K562 (cell line): ENCODE measurements at regions not wholly inside any gene's neighbourhood (a gene's known extent, or its start where the extent isn't known, plus 50 kb on each side); places are given as distances from the start of the nearest gene placed in this dataset.
A peak's percentile ranks its signal among the peaks of the same experiment; 100 is the strongest.

Source experiments
- ATAC-seq: fragments of 200-7000 bp; cut with Tn5 transposase; 3 replicates; pipeline ENCODE4 v1.9.1; 2020; ENCODE audit warnings: moderate library complexity
- BruUV-seq: library from RNA; stranded (reverse); fragments of 400-500 nt; replicated peaks from 2 replicates; lab custom pipeline; 2021; lab: Mats Ljungman, UMichigan
- CTCF ChIA-PET: fragments of 300-600 bp; formaldehyde crosslinking; extraction: SDS; loops from one replicate; lab custom pipeline; 2021; ENCODE audit warnings: low intra/inter-chr PET ratio; lab: Yijun Ruan, JAX
- POLR2A ChIA-PET: fragments of 300-600, 350-650 bp; sonication (Branson Sonifier 250); formaldehyde crosslinking; extraction: SDS; loops from one replicate; lab custom pipeline; 2021; ENCODE audit warnings: antibody characterized with exemption, inconsistent platforms; lab: Yijun Ruan, JAX
- DNase-seq, 4 experiments: peaks; one replicate each; pipeline versions ENCODE4 v3.0.0 to v3.0.0-alpha.2; 2011 to 2018; ENCODE audit warnings: low spot score in 3 of 4, mixed read lengths in 3 of 4; ENCODE audit errors: extremely low read depth in 1 of 4
- FAIRE-seq: peaks from 2 replicates; lab custom pipeline; 2011; peaks lifted over from hg19 to GRCh38; lab: Jason Lieb, UNC
- H2AFZ ChIP-seq: 2 replicates; pipeline ENCODE4 v1.6.0; 2011; ENCODE audit warnings: low read depth, low read length, control low read depth, inconsistent platforms
- H3K27ac ChIP-seq: fragments of 200-600 bp; 3 replicates; pipeline ENCODE4 v1.8.0; 2011; ENCODE audit warnings: low read depth, mild to moderate bottlenecking, control low read depth, inconsistent platforms, low read length, moderate library complexity, mixed read lengths; ENCODE audit errors: extremely low read depth
- H3K27me3 ChIP-seq, 2 experiments: fragments of 300-600 bp in 1 of 2; 2 replicates in 1 of 2; 3 replicates in 1 of 2; pipeline versions ENCODE4 v1.6.0 to v1.8.0; 2011; ENCODE audit warnings: inconsistent platforms in 2 of 2, low read length in 2 of 2, mild to moderate bottlenecking in 1 of 2, mixed read lengths in 1 of 2, moderate library complexity in 1 of 2; ENCODE audit not compliant: control insufficient read depth in 2 of 2, insufficient read depth in 2 of 2
- H3K36me3 ChIP-seq: fragments of 300-600 bp; 3 replicates; pipeline ENCODE4 v1.8.0; 2011; ENCODE audit warnings: mild to moderate bottlenecking, low read length, inconsistent platforms; ENCODE audit not compliant: control insufficient read depth, insufficient read depth
- H3K4me1 ChIP-seq, 2 experiments: fragments of 200-600 bp in 1 of 2; replicated peaks in 1 of 2; 2 replicates in 1 of 2; 3 replicates in 1 of 2; pipeline versions ENCODE4 v1.5.1 to v1.8.0; 2011; ENCODE audit warnings: inconsistent platforms in 2 of 2, low read length in 2 of 2, mild to moderate bottlenecking in 1 of 2, mixed read lengths in 1 of 2, moderate library complexity in 1 of 2; ENCODE audit not compliant: control insufficient read depth in 2 of 2, insufficient read depth in 2 of 2
- H3K4me2 ChIP-seq: 2 replicates; pipeline ENCODE4 v1.6.1; 2011; ENCODE audit warnings: low read length, control low read depth, inconsistent platforms, mixed read lengths; ENCODE audit not compliant: insufficient read depth
- H3K4me3 ChIP-seq: fragments of 200-600 bp; sonication (generic), shearing (Covaris generic); 2 replicates; pipeline ENCODE4 v1.5.1; 2016; ENCODE audit warnings: control low read depth, inconsistent platforms
- H3K79me2 ChIP-seq: fragments of 200-600 bp; 3 replicates; pipeline ENCODE4 v1.8.0; 2011; ENCODE audit warnings: low read length, inconsistent platforms; ENCODE audit not compliant: control insufficient read depth, insufficient read depth
- H3K9ac ChIP-seq, 2 experiments: 2 replicates each; pipeline versions ENCODE4 v1.6.0 to v1.6.1; 2011; ENCODE audit warnings: low read depth in 2 of 2, low read length in 2 of 2, control low read depth in 1 of 2, inconsistent platforms in 1 of 2, mild to moderate bottlenecking in 1 of 2, mixed read lengths in 1 of 2; ENCODE audit not compliant: insufficient read depth in 1 of 2
- H3K9me1 ChIP-seq: one replicate; pipeline ENCODE4 v1.6.0; 2011; ENCODE audit warnings: inconsistent platforms, mild to moderate bottlenecking, low read length, moderate library complexity; ENCODE audit not compliant: control insufficient read depth, insufficient read depth
- H3K9me3 ChIP-seq: replicated peaks from 2 replicates; pipeline ENCODE4 v1.5.1; 2011; ENCODE audit warnings: low read depth, low read length, inconsistent platforms; ENCODE audit not compliant: control insufficient read depth, insufficient read depth
- H4K20me1 ChIP-seq: replicated peaks from 2 replicates; pipeline ENCODE4 v1.6.1; 2011; ENCODE audit warnings: low read length, inconsistent platforms, mixed read lengths; ENCODE audit not compliant: control insufficient read depth, insufficient read depth
- CREBBP ChIP-seq: IDR thresholded peaks from one replicate; pipeline ENCODE4 v1.6.1; 2012; ENCODE audit warnings: low read depth, mild to moderate bottlenecking, control low read depth, inconsistent platforms, low read length
- DDX20 ChIP-seq: fragments of 450-650 bp; IDR thresholded peaks from 2 replicates; pipeline ENCODE4 v1.6.1; 2016; ENCODE audit warnings: missing genetic modification characterization, low read depth, mild to moderate bottlenecking, missing compliant biosample characterization, moderate library complexity
- ELF4 ChIP-seq: fragments of 450-650 bp; formaldehyde crosslinking; IDR thresholded peaks from 2 replicates; pipeline ENCODE4 v1.4.0; 2022; ENCODE audit warnings: missing genetic modification characterization
- KDM2B ChIP-seq: fragments of 250-450 bp; sonication (Bioruptor Pico); IDR thresholded peaks from 2 replicates; pipeline ENCODE4 v1.8.0; 2021; ENCODE audit warnings: mild to moderate bottlenecking, moderate library complexity
- MAFK ChIP-seq: IDR thresholded peaks from 2 replicates; pipeline ENCODE4 v1.6.1; 2011; ENCODE audit warnings: low read length, improper control_type of control experiment
- MXI1 ChIP-seq: IDR thresholded peaks from 2 replicates; pipeline ENCODE4 v1.6.1; 2011; ENCODE audit warnings: low read depth, mild to moderate bottlenecking, improper control_type of control experiment, low read length
- NFE2L1 ChIP-seq: fragments of 450-650 bp; IDR thresholded peaks from 2 replicates; pipeline ENCODE4 v1.6.1; 2016; ENCODE audit warnings: missing genetic modification characterization, low read depth, mild to moderate bottlenecking, missing compliant biosample characterization, moderate library complexity, borderline replicate concordance
- NUFIP1 ChIP-seq: fragments of 450-650 bp; IDR thresholded peaks from 2 replicates; pipeline ENCODE4 v1.6.1; 2018; ENCODE audit not compliant: partially characterized antibody
- PRMT5 ChIP-seq: sonication (generic); formaldehyde crosslinking; IDR thresholded peaks from 2 replicates; pipeline ENCODE4 v1.5.0; 2020; ENCODE audit warnings: missing genetic modification reagents
- RCOR1 ChIP-seq, 2 experiments: IDR thresholded peaks; 2 replicates each; pipeline ENCODE4 v1.6.1; 2012; ENCODE audit warnings: low read depth in 2 of 2, low read length in 2 of 2, borderline replicate concordance in 1 of 2, improper control_type of control experiment in 1 of 2
- SOX6 ChIP-seq: fragments of 450-650 bp; IDR thresholded peaks from 2 replicates; pipeline ENCODE4 v1.6.1; 2014; ENCODE audit warnings: mild to moderate bottlenecking
- TCFL5 ChIP-seq: fragments of 250-450 bp; sonication (Bioruptor Pico); conservative IDR thresholded peaks from 2 replicates; pipeline ENCODE4 v1.6.1; 2021; ENCODE audit warnings: mild to moderate bottlenecking, moderate library complexity, matching md5 sums
- ZNF280A ChIP-seq: fragments of 450-650 bp; IDR thresholded peaks from 2 replicates; pipeline ENCODE4 v1.6.1; 2018; ENCODE audit warnings: mild to moderate bottlenecking, low read depth; ENCODE audit not compliant: partially characterized antibody
- ZNF444 ChIP-seq: fragments of 250-450 bp; sonication (Bioruptor Pico); IDR thresholded peaks from 2 replicates; pipeline ENCODE4 v1.4.0; 2020; ENCODE audit warnings: mild to moderate bottlenecking, moderate library complexity
- ZNF639 ChIP-seq, 2 experiments: fragments of 200-800 bp in 1 of 2; sonication (Bioruptor generic) in 1 of 2; sonication (generic) in 1 of 2; formaldehyde crosslinking in 1 of 2; IDR thresholded peaks in 1 of 2; conservative IDR thresholded peaks in 1 of 2; 2 replicates each; pipeline versions ENCODE4 v1.5.0 to v1.6.1; 2016 to 2020; ENCODE audit warnings: missing compliant biosample characterization in 1 of 2, missing genetic modification characterization in 1 of 2, missing genetic modification reagents in 1 of 2
- ZNF695 ChIP-seq: fragments of 450-650 bp; formaldehyde crosslinking; IDR thresholded peaks from 2 replicates; pipeline ENCODE4 v1.4.0; 2020; ENCODE audit warnings: mild to moderate bottlenecking, moderate library complexity
- ZNF785 ChIP-seq: fragments of 250-450 bp; sonication (Bioruptor Pico); IDR thresholded peaks from 2 replicates; pipeline ENCODE4 v1.4.0; 2020; ENCODE audit warnings: mild to moderate bottlenecking
- WGBS: fragments of 100-300 bp; shearing (Covaris generic); methylation state at CpG from one replicate; pipeline ENCODE4 v1.1.6; 2016; ENCODE audit warnings: low coverage, mixed read lengths; ENCODE audit not compliant: insufficient coverage; ENCODE audit errors: missing lambda C conversion rate; 5-methylcytosine and 5-hydroxymethylcytosine counted together
- in situ Hi-C: fragments of 300-500 bp; cut with MboI; formaldehyde crosslinking; loops from 4 replicates; pipeline ENCODE4 v1.15.0; 2018; ENCODE audit warnings: inconsistent platforms, mixed read lengths
- intact Hi-C: fragments of 100-400 bp; cut with micrococcal nuclease; formaldehyde crosslinking; loops from 2 replicates; pipeline ENCODE4 v1.14.2; 2022

GRCh38 chr6:11392778-11393507 is 144.6 kb upstream of the TMEM170B start:
- H3K27me3 ChIP-seq, result no peaks in the 10 kb centered on the region; a peak in 1 of 5 replicates
- ChIA-PET POLR2A (interaction anchor here (0.6 to 1.2 kb wide), 2 partner anchors 13 to 174 kb away, joined by 3 read pairs; no protein-coding TSS in a partner anchor), CTCF (no interaction called here)
- H3K9me1 ChIP-seq, result no peaks in the 10 kb centered on the region
- H3K9ac ChIP-seq, result no peak overlapping the region
- 2% methylated on average over 11 of the region's 11 CpGs for WGBS
- peak overlapping the region; percentile 14; the same call in 1 of the 3 replicates for H3K27ac ChIP-seq
- H3K9me3 ChIP-seq, result no peaks in the 10 kb centered on the region
- peak overlapping the region; percentile 47 for H2AFZ ChIP-seq
- in situ Hi-C loops, result no loop called here
- intact Hi-C loops, result no loop called here
- no peaks in the 10 kb centered on the region for H4K20me1 ChIP-seq
- peak in 1 of 4 experiments; percentile 32 for DNase-seq
- BruUV-seq, result no TSS peak
- H3K4me1 ChIP-seq, result peaks cover 0 to 17% of the 10 kb centered on the region in 2 experiments; a peak in 4 of 5 replicates
- ATAC-seq, result peak; percentile 69
- FAIRE-seq, result no peak
- peak overlapping the region; percentile 57 for H3K4me2 ChIP-seq
- no peaks in the 10 kb centered on the region for H3K36me3 ChIP-seq
- H3K4me3 ChIP-seq, result no peak overlapping the region
- no peaks in the 10 kb centered on the region for H3K79me2 ChIP-seq
- TF ChIP-seq ZNF280A, result no peak
- TF ChIP-seq DDX20 (tag), result 0 out of 2 replicates have a peak, but pooled peaks have one; percentile 18
- no peak for TF ChIP-seq ZNF785 (CRISPR knock-in tag)
- peak; percentile 72; the same call in 1 of the 2 replicates for TF ChIP-seq ZNF444 (CRISPR knock-in tag)
- no peak for TF ChIP-seq CREBBP
- TF ChIP-seq KDM2B (CRISPR knock-in tag), result no peak
- peak; percentile 88 for TF ChIP-seq ELF4 (CRISPR knock-in tag)
- no peak for TF ChIP-seq NFE2L1 (tag)
- peak in 1 of 2 experiments; percentile 95; a peak in 2 of 4 replicates for TF ChIP-seq RCOR1 (IDR thresholded peaks at IDR 0.05; ENCODE audit: borderline replicate concordance in 1 of 2, low read depth in 2 of 2, low read length in 2 of 2)
- peak; percentile 68 for TF ChIP-seq TCFL5 (CRISPR knock-in tag)
- TF ChIP-seq NUFIP1, result no peak
- no peak for TF ChIP-seq MXI1
- no peak for TF ChIP-seq MAFK
- TF ChIP-seq PRMT5, result no peak
- peak in 1 of 2 experiments; percentile 59; a peak in 2 of 4 replicates for TF ChIP-seq ZNF639 (CRISPR knock-in tag; conservative IDR thresholded peaks at IDR 0.05 in 1 of 2, IDR thresholded peaks at IDR 0.05 in 1 of 2)
- TF ChIP-seq ZNF695 (CRISPR knock-in tag), result no peak
- peak; percentile 100 for TF ChIP-seq SOX6
